ENCODE measurements at regions not wholly inside any gene's neighbourhood (a gene's known extent, or its start where the extent isn't known, plus 50 kb on each side); places are given as distances from the start of the nearest gene placed in this dataset.

- no peak for DNase-seq (ENCODE audit: low read depth in 2 of 2)
Measured at GRCh38 chr3:103617961-103618360, 1183.1 kb downstream of the ZPLD1 start.

- no peak for DNase-seq (ENCODE audit: low read depth in 2 of 2)
Measured at GRCh38 chr3:103624271-103624670, 1189.5 kb downstream of the ZPLD1 start.

DNA sequence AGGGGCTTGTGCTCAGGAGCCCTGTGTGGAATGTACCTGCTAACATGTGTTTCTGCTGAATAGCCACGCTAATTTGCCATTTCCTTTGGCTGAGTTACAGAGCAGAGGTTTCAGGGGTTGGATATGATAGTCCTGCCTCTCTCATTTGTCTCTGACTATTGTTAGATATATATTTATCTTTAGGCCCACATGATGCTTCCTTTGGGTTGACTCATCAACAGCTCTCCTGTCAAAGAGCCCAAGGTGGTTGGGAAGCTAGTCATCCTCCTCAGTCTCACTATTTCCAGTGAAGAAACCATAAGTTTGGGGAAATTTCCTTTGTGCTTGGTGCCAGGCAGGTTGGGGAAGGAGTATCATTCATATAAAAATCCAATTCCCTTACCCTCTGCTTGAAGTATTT lies 1194.6 kb downstream of the ZPLD1 start:
- no peak for DNase-seq (ENCODE audit: low read depth in 2 of 2)

DNA sequence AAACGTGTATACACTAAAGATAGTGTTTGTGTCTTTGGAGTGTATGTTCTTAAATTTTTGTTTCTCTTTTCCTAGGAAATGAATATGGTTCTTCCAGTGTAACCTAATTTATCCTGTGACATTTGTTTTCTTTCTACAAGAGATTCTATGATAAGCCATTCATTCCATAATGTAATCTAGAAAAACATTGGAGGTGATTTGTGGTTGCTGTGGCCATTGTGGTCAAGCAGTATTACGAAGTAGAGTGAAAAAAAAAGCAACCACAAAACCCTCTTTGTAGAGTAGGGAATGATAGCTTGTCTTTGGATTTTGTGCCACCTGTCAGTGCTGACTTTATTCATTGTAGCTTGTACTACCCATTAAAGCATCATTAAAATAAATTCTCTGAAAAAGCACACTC lies 1209.6 kb downstream of the ZPLD1 start:
- DNase-seq (ENCODE audit: low read depth in 2 of 2): no peak

DNA sequence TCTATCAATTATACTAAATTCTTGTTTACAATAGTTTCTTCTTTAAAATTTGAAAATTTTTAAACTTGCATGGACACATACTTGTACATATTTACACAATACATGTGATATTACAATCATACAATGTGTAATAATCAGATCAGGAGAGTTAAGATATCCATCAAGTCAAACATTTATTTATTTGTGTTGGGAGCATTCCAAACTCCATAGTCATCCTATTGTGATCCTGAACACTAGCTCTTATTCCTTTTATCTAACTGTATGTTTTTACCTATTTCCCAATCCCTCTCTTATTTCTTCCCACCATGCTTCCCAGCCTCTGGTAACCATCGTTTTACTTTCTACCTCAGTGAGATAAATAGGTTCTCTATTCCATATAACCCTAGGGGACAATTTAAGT lies 1219.2 kb downstream of the ZPLD1 start:
- no peak for DNase-seq (ENCODE audit: low read depth in 2 of 2)

DNA sequence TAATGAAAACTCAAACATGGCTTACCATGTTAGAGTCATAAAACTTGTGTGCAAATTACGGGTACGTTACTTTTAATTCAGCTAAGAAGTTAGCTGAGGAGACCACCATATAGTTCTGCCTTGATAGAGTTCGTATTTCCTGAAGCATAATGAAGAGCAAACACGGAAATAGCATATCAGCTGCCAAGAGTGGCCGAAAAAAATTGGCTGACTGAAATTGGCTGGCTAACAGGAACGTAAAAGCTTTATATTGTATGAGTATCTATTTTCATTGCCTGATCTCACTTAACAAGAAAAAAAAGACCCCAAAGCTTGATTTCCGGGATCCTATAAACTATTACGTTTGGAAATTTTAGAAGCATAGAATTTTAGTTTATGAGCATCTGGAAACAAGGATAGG lies 1222.9 kb downstream of the ZPLD1 start:
- no peak for DNase-seq (ENCODE audit: low read depth in 2 of 2)

GRCh38 chr3:103660810-103661209 lies 1226.0 kb downstream of the ZPLD1 start:
- DNase-seq (ENCODE audit: low read depth in 2 of 2): no peak

DNA sequence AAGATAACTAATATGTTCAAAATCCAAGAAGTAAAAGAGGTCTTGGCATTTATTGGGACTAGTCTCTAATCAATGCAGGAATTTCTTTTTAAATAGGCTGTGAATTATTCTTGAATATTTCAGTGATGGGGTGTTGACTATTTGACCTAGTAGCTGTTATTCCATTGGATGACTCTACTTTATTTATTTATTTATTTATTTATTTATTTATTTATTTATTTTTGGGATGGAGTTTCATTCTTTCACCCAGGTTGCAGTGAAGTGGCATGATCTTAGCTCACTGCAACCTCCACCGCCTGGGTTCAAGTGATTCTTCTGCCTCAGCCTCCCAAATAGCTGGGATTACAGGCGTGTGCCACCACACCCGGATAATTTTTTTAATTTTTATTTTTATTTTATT lies 1227.8 kb downstream of the ZPLD1 start:
- no peak for DNase-seq (ENCODE audit: low read depth in 2 of 2)

- no peak for DNase-seq (ENCODE audit: low read depth in 2 of 2)
Measured at GRCh38 chr3:103672346-103672745, 1237.5 kb downstream of the ZPLD1 start.

- no peak for DNase-seq (ENCODE audit: low read depth in 2 of 2)
Measured at GRCh38 chr3:103684904-103685303, 1250.1 kb downstream of the ZPLD1 start.

GRCh38 chr3:103685939-103686338 lies 1251.1 kb downstream of the ZPLD1 start:
- no peak for DNase-seq (ENCODE audit: low read depth in 2 of 2)

GRCh38 chr3:103690536-103690935 lies 1255.7 kb downstream of the ZPLD1 start:
- no peak for DNase-seq (ENCODE audit: low read depth in 2 of 2)

GRCh38 chr3:103693831-103694230 lies 1259.0 kb downstream of the ZPLD1 start:
- no peak for DNase-seq (ENCODE audit: low read depth in 2 of 2)

DNA sequence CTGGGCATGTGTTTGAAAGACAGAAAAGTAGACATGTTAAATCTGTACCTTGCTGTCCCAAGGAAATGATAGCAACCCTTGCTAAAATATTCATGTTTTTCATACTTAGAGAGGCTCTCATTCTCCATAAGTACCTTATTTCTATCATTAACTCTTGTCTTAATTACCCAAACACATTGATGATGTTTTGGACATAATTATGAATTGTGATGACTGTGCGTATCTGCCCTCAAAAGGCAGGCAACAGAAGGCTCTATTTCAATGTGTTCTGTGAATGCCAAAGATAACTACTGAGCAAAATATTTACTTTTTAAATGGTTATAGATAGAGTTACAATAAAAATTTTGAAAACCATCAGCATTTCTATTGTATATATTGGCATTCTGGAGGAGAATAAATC lies 1263.8 kb downstream of the ZPLD1 start:
- DNase-seq (ENCODE audit: low read depth in 2 of 2): no peak

DNA sequence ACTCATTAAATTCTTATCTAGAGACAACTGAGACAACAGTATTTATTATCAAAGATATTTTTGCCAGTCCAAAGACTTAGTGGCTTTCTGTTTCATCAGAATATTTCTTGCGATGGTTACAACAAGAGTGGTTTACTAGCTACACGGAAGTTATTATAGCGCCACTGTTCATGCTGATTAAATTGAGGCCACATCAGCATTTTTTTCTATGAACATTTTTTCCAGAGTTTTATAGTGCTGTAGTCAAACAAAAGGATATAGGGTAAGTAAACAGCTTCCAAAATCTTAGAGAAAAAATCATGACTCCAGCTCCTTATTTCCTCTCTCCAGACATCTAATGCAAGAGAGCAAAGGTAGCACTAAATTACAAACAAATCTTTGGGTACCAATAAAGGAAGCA lies 1264.4 kb downstream of the ZPLD1 start:
- no peak for DNase-seq (ENCODE audit: low read depth in 2 of 2)

- no peak for DNase-seq (ENCODE audit: low read depth in 2 of 2)
Measured at GRCh38 chr3:103705641-103706040, 1270.8 kb downstream of the ZPLD1 start.

DNA sequence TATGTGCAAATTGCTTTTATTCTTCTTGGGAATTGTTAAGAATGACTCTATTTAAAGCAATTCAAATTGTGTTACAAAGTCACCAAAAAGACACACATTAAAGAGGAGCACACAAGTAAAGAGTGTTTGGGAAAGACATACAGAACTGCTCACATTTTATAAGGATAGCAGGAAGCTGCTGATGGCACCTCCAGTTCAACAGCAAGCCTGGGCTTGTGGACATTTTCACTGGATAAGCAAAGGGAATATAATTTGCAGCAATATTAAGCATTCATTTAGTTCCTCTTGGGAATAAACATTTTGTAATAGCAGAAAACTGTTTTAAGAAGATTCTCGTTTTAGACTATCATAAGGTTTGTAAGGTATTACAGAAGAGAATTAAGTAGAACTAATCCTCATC lies 1271.9 kb downstream of the ZPLD1 start:
- no peak for DNase-seq (ENCODE audit: low read depth in 2 of 2)

GRCh38 chr3:103711670-103712069 lies 1276.9 kb downstream of the ZPLD1 start:
- no peak for DNase-seq (ENCODE audit: low read depth in 2 of 2)

DNA sequence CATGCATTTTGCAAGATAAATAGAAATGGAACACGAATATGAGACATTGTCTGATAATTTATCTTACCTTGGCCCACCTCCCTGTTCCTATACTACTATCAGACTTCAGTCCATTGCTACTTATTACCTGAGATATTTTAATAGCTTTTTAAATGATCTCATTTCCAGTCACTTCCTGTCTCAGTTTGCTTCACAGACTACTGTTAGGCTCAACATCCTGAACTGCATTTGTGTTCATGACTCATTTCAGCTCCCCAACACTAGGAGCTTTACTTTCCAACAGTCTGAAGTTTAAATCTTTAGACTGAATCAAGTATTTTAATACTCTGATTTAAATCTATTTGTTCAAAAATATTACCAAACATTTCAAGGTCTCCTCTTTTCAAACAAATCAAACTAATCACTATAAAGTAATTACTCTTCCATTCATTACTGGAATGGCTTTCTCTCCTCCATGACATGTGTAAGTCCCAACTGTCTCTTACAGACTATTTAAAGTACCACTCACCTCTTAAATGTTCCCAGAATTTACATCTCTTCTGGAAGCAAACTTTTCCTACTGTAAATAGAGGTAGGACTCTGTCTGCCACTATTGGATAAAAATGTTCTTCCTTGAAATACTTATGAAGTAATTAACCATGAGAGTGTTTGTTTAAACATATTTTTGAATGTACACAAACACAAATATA lies 1277.6 kb downstream of the ZPLD1 start:
- DNase-seq (ENCODE audit: low read depth in 2 of 2): no peak

- no peak for DNase-seq (ENCODE audit: low read depth in 2 of 2)
Measured at GRCh38 chr3:103729547-103729946, 1294.7 kb downstream of the ZPLD1 start.

- no peak for DNase-seq (ENCODE audit: low read depth in 2 of 2)
Measured at GRCh38 chr3:103730744-103731143, 1295.9 kb downstream of the ZPLD1 start.

GRCh38 chr3:103752986-103753385 lies 1318.2 kb downstream of the ZPLD1 start:
- DNase-seq (ENCODE audit: low read depth in 2 of 2): no peak

DNA sequence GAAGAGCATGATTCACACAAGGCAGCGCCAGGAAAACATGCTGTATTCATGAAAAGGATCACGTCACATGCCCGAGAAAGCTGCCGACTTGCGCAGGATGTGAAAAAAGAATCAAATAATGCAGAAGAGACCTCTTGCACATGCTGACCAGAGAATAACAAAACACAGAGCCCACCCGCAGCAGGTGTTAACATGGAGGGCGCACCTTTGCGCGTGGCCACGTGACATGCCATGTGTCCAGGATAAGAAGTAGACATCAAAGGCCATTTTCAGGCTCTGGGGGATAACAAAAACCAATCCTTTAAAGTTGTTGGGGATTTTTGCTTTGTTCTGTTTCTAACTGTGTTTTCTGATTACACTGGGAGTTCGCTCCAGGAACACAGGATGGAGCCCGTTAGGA lies 1332.8 kb downstream of the ZPLD1 start:
- no peak for DNase-seq (ENCODE audit: low read depth in 2 of 2)

- no peak for DNase-seq (ENCODE audit: low read depth in 2 of 2)
Measured at GRCh38 chr3:103785017-103785416, 1350.2 kb downstream of the ZPLD1 start.
